ENCODE measurements at regions not wholly inside any gene's neighbourhood (a gene's known extent, or its start where the extent isn't known, plus 50 kb on each side); places are given as distances from the start of the nearest gene placed in this dataset.
"Not testable (repeated sequence)": the region's sequence is repeated elsewhere in the genome, so short reads cannot be mapped to it uniquely, and the experiment has no call there.

DNA sequence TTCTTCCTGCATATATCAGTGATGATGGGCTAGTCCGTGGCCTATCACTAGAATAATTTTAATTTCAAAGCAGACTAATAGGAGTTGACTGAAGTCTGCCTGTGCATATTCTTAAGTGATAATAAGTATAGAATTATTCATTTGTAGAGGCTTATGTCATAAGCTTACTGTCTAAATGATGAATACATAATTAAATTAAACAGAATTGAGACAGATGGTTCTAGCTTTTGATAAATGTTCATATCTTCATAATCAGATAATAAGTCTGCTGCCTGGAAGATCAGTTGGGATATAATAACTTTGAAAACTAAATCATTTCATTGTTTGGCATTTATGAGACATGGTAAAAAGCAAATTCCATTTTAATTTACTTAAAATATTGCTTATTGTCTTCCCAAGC, 1175.6 kb downstream of the TECRL start:
- DNase-seq (ENCODE audit: low read depth) = no peak

DNA sequence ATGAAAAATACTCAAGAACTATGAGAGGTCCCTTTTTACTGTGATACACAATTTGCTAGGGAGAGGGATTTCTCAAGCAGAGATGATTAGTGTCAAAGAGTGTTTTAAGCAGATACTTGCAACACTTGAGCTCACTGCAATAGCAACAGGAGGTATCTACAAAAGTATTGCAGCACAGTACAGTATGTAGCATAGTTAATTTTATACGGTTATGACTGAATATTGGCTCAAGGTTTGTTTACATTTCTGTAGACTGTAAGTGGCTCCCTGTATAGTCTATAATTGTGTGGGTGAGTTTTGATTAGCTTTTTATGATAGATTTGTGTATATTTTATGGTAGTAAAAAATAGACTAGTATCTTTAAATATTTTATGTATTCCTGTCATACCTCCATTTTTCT, 1177.2 kb downstream of the TECRL start:
- no peak for DNase-seq (ENCODE audit: low read depth)

DNA sequence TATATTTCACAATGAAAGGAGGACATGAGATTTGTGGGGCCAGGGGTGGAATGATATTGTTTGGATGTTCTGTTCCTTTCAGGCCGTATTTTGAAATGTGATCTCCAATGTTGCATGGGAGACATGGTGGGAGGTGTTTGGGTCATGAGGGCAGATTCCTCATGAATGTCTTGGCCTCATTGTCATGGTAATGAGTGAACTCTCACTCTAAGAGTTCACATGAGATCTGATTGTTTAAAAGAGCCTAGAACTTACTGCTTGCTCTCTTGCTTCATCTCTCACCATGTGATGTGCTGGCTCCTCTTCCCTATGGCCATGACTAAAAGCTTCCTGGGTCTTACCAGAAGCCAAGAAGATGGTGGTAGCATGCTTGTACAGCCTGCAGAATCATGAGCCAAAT, 1183.0 kb downstream of the TECRL start:
- no peak for DNase-seq (ENCODE audit: low read depth)

GRCh38 chr4:63222466-63222865, 1186.8 kb downstream of the TECRL start:
- no peak for DNase-seq (ENCODE audit: low read depth)

DNA sequence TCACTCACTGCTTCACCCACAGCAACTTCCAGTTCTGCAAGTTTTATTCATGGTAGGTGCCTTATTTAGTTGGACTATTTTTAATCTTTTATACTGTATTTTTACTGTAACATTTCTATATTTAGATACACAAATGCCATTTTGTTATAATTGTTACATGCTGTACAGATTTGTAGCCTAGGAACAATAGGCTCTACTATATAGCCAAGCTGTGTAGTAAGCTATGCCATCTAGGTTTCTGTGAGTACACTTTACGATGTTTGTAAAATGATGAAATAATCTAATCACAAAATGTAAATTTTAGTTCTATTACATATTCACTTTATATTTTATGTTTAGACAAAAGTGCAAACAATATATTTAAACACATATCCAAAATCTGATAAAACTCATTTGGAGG, 1187.8 kb downstream of the TECRL start:
- no peak for DNase-seq (ENCODE audit: low read depth)

DNA sequence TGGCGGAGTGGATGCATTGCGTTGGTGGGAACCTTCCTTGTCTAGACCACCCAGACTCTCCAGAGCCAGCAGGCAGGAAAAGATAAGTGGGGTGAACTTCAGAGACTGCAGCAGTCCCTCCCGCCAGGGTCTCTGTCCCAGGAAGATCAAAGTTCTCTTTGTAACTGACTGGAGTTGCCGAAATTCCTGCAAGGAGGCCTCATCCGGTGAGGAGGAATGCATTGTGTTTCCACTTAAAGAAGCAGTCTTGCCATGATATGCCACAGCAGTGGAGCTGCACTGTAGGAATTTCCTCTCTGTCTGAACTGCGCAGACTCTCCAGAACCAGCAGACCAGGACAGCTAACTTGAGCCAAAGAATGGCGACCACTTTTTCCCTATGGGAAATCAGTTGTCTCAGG, 1190.4 kb downstream of the TECRL start:
- no peak for DNase-seq (ENCODE audit: low read depth)

DNA sequence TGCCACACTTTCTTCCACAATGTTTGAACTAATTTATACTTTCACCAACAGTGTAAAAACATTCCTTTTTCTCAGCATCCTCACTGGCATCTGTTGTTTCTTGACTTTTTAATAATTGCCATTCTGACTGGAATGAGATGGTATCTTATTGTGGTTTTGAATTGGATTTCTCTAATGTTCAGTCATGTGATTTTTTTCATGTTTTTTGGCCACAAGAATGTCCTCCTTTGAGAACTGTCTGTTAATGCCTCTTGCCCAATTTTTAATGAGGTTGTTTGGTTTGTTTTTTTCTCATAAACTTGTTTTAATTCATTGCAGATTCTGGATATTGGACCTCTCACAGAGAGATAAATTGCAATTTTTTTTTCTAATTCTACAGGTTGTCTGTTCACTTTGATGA, 1195.2 kb downstream of the TECRL start:
- no peak for DNase-seq (ENCODE audit: low read depth)

DNA sequence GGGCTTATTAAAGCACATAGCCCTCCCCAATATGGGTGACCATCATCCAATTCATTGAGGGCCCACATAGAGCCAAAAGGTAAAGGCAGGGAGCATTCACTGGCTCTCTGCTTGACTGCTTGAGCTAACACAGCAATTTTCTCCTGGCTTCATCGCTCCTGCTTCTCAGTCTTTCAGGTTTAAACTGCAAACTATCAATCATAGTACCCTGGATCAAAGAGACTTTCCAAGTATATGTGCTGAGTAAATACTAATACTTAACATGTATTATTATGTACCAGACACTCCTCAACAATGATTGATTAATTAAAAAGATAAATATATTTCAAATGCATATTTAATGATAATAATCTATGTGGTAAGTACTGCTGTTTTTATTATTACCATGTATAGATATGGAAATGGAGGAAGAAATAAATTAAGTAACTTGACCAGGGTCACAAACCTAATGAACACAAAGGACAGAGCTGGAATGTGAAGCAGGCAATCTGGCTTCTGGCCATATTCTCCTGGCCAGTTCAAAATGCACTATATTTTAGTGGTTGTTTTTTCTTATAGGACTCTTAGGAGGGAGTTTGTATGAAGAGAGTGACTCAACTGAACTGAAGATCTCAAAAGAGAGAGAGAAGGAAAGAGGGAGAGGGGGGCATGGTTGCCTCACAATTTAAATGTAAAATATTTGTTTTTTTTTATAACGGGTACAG, 1197.3 kb downstream of the TECRL start:
- DNase-seq (ENCODE audit: low read depth) = no peak

GRCh38 chr4:63211375-63211774, 1197.9 kb downstream of the TECRL start:
- DNase-seq (ENCODE audit: low read depth) = no peak

GRCh38 chr4:63193029-63193428, 1216.2 kb downstream of the TECRL start:
- DNase-seq (ENCODE audit: low read depth) = not testable (repeated sequence)

DNA sequence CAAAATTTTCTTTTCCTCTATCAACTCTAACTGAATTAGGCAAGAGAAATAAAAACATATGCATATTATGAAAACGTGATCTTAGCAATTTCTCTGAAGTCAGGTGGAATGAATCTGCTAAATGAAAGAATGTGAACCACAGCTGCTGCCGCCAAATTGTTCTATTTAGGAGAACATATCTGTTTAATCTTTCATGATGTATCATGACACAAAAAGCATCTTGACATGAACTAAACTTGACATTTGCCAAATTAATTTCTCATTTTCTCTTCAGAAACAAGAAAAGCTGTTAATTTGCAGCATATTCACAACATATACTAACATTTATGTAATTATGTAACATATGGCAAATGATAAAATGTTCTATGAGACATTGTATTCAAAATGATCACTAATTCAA, 1237.9 kb downstream of the TECRL start:
- DNase-seq (ENCODE audit: low read depth) = no peak

DNA sequence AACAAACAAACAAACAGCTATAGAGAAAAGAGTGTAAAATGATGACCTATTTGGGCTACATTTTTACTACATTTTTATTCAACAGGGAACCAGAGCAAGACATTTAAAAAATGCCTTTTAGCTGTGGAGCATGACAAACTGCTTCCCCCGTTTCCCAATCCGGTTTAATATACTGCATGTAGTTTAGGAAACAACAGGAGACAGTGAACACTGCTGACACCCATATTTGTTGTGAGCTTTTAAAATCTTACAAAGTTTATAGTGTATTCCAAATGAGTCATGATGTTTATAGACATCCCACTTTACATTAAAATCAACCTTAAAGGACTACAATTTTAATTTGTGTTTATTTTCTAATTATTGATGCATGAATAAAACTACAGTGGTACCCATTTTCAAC, 1238.3 kb downstream of the TECRL start:
- DNase-seq (ENCODE audit: low read depth) = no peak

- no peak for DNase-seq (ENCODE audit: low read depth)
Observed at GRCh38 chr4:63169836-63170235, 1239.4 kb downstream of the TECRL start.

GRCh38 chr4:63155561-63155960, 1253.7 kb downstream of the TECRL start:
- DNase-seq (ENCODE audit: low read depth) = no peak

GRCh38 chr4:63123441-63123840, 1285.8 kb downstream of the TECRL start:
- no peak for DNase-seq (ENCODE audit: low read depth)

DNA sequence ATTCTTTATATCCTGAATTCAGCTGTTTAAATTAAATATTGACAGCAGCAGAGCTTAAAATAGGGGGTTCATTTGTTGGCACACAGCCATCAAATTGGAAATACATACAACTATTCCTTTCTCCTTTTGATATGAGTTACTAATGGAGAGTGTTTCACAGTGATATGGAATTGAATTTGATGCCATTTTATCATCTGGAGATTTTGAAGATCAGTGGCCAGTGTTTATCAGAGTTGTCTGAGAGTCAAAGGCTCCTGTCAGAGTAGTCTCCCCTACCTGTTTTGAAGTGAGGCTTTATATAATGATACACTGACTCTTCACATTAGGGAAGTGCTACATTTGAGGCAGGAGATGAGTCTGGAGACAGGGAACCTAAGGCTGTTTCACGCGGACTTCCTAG, 1286.3 kb downstream of the TECRL start:
- no peak for DNase-seq (ENCODE audit: low read depth)

- no peak for DNase-seq (ENCODE audit: low read depth)
Observed at GRCh38 chr4:63106600-63106999, 1302.7 kb downstream of the TECRL start.

DNA sequence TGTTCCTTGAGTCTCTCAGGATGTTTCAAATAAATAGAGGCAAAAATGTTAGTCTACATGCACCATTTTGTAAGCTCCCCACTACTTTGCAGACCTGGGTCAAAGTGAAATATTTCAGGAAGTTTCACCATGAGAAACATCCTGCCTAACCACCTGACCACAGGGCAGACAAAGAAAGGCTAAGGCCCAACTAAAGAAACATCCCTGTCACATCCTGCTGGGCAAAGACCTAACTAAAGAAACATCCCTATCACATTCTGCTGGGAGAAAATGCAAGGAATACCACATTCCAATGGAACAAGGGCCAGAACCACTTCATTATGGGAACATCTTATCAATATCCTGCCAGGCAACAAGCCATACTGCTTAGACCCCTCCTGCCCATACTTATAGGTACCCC, 1303.4 kb downstream of the TECRL start:
- DNase-seq (ENCODE audit: low read depth) = no peak

DNA sequence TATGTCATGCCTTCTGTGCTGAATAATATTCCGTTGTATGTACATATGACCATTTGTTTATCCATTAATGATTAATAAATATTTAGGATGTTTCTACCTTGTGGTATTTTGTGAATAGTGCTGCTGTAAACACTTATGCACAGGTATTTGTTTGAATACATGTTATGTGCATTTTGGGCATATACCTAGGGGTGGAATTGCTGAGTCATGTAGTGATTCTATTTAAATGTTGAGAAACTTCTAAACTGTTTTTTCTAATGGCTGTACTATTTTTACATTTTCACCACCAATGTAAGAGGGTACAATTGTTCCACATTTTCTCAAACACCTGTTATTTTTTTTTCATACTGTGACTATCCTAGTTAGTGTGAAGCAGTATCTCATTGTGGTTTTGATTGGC, 1318.6 kb downstream of the TECRL start:
- no peak for DNase-seq (ENCODE audit: low read depth)

- no peak for DNase-seq (ENCODE audit: low read depth)
Observed at GRCh38 chr4:63085091-63085490, 1324.2 kb downstream of the TECRL start.

GRCh38 chr4:63080934-63081333, 1328.3 kb downstream of the TECRL start:
- no peak for DNase-seq (ENCODE audit: low read depth)

GRCh38 chr4:63063760-63064159, 1345.5 kb downstream of the TECRL start:
- DNase-seq (ENCODE audit: low read depth) = no peak

DNA sequence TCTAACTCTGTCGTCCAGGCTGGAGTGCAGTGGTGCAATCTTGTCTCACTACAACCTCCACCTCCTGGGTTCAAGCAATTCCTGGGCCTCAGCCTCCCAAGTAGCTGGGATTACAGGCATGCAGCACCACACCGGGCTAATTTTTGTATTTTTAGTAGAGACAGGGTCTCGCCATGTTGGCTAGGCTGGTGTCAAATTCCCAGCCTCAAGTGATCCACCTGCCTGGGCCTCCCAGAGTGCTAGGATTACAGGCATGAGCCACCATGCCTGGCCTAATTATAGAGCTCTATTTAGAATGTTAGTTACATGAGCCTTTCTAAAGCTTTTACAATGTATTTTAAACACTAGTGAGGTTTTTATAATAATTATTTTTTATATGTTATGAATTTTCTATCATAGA, 1346.4 kb downstream of the TECRL start:
- not testable (repeated sequence) for DNase-seq (ENCODE audit: low read depth)

DNA sequence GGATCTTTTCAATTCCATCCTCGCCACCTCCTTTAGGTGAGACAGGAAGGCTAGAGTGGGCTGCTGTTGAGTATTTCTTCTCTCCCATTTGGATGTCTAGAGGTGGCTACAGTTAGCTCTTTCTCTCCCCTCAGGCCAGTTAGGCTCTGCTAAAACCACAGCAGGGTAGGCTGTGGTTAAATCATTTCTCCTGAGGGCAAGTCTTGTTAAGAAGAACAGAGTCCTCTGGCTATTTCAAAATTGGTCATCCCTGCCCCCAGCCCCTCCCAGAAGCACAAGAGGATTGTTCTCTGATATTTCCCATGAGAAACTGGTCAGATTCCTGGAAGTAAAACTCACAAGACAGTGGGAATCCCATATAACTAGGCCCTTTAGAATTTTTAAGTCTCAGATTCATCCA, 1359.5 kb downstream of the TECRL start:
- DNase-seq (ENCODE audit: low read depth) = no peak

DNA sequence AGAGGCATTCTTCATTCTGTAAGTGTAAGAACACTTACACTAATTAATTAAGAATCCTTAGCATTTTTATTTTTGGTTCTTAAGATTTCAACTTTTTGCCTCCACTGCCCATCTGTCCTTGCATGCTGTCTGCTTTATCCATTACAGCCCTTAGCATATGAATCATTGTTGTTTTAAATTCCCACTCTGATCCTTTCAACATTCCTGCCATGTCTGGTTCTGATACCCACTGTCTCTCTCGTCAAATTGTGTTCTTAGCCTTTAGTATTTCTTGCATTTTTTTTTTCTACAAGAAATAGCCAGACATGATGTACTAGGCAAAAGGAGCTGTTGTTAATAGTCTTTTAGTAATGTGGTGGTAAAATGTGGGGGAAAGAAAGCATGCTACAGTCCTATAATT, 1360.0 kb downstream of the TECRL start:
- DNase-seq (ENCODE audit: low read depth) = no peak

Measured in fibroblast of the conjunctiva (primary cell).